Liver (tissue), 7 donors: ENCODE measurements at regions not wholly inside any gene's neighbourhood (a gene's known extent, or its start where the extent isn't known, plus 50 kb on each side); places are given as distances from the start of the nearest gene placed in this dataset.

Experiments used
- DNase-seq: peaks from one replicate; pipeline ENCODE4 v3.0.0-alpha.2; 2017; ENCODE audit warnings: low spot score
- H3K27ac ChIP-seq, 2 donors: one replicate each; pipeline ENCODE4 v1.7.0; 2013; ENCODE audit warnings: inconsistent platforms in 2 of 2, low read length in 2 of 2, control low read depth in 1 of 2, low read depth in 1 of 2, mild to moderate bottlenecking in 1 of 2
- H3K27me3 ChIP-seq, 4 donors: one replicate each; pipeline versions ENCODE4 v1.6.1 to v1.7.0; 2013; ENCODE audit warnings: low read length in 3 of 4, inconsistent platforms in 1 of 4, mild to moderate bottlenecking in 1 of 4, moderate library complexity in 1 of 4; ENCODE audit not compliant: control insufficient read depth in 4 of 4, insufficient read depth in 4 of 4
- H3K36me3 ChIP-seq, 4 donors: one replicate each; pipeline versions ENCODE4 v1.6.1 to v1.7.0; 2013; ENCODE audit warnings: low read length in 3 of 4, mild to moderate bottlenecking in 3 of 4, low read depth in 1 of 4, moderate library complexity in 1 of 4; ENCODE audit not compliant: control insufficient read depth in 4 of 4, insufficient read depth in 3 of 4
- H3K4me1 ChIP-seq, 4 donors: one replicate each; pipeline versions ENCODE4 v1.6.1 to v1.7.0; 2013; ENCODE audit warnings: low read length in 3 of 4, mild to moderate bottlenecking in 3 of 4, moderate library complexity in 1 of 4; ENCODE audit not compliant: control insufficient read depth in 4 of 4, insufficient read depth in 4 of 4
- H3K4me3 ChIP-seq, 3 donors: one replicate each; pipeline versions ENCODE4 v1.6.1 to v1.7.0; 2013; ENCODE audit warnings: low read length in 3 of 3, control low read depth in 1 of 3, low read depth in 1 of 3, mild to moderate bottlenecking in 1 of 3
- H3K9ac ChIP-seq, 2 donors: one replicate each; pipeline ENCODE4 v1.7.0; 2013; ENCODE audit warnings: low read length in 2 of 2, mild to moderate bottlenecking in 2 of 2, moderate library complexity in 2 of 2, control low read depth in 1 of 2, low read depth in 1 of 2
- H3K9me3 ChIP-seq, 4 donors: one replicate each; pipeline versions ENCODE4 v1.6.1 to v1.7.0; 2013; ENCODE audit warnings: low read length in 3 of 4; ENCODE audit not compliant: control insufficient read depth in 4 of 4
- EGR1 ChIP-seq, 2 donors: IDR thresholded peaks; 2 replicates each; pipeline ENCODE4 v1.6.1; 2016 to 2018; ENCODE audit warnings: antibody characterized with exemption in 2 of 2, low read depth in 2 of 2
- FOXA1 ChIP-seq: IDR thresholded peaks from 2 replicates; pipeline ENCODE4 v1.6.1; 2016; ENCODE audit warnings: antibody characterized with exemption
- FOXA2 ChIP-seq: IDR thresholded peaks from 2 replicates; pipeline ENCODE4 v1.6.1; 2016; ENCODE audit warnings: antibody characterized with exemption
- GABPA ChIP-seq, 2 donors: IDR thresholded peaks in 1 of 2; conservative IDR thresholded peaks in 1 of 2; 2 replicates each; pipeline ENCODE4 v1.6.1; 2016; ENCODE audit warnings: antibody characterized with exemption in 2 of 2, mild to moderate bottlenecking in 1 of 2, moderate library complexity in 1 of 2
- JUND ChIP-seq, 2 donors: IDR thresholded peaks; 2 replicates each; pipeline ENCODE4 v1.6.1; 2016; ENCODE audit warnings: antibody characterized with exemption in 2 of 2
- NR2F2 ChIP-seq: IDR thresholded peaks from 2 replicates; pipeline ENCODE4 v1.6.1; 2016; ENCODE audit warnings: antibody characterized with exemption
- RAD21 ChIP-seq, 2 donors: IDR thresholded peaks; 2 replicates each; pipeline ENCODE4 v1.6.1; 2016; ENCODE audit warnings: antibody characterized with exemption in 2 of 2, mild to moderate bottlenecking in 2 of 2
- REST ChIP-seq: IDR thresholded peaks from 2 replicates; pipeline ENCODE4 v1.6.1; 2016; ENCODE audit warnings: antibody characterized with exemption, mild to moderate bottlenecking
- RXRA ChIP-seq, 2 donors: IDR thresholded peaks; 2 replicates each; pipeline ENCODE4 v1.6.1; 2017 to 2018; ENCODE audit warnings: antibody characterized with exemption in 2 of 2, mild to moderate bottlenecking in 1 of 2
- SP1 ChIP-seq: IDR thresholded peaks from 2 replicates; pipeline ENCODE4 v1.6.1; 2018; ENCODE audit warnings: antibody characterized with exemption, mild to moderate bottlenecking
- TAF1 ChIP-seq: conservative IDR thresholded peaks from 2 replicates; pipeline ENCODE4 v1.6.1; 2016; ENCODE audit warnings: antibody characterized with exemption, mild to moderate bottlenecking
- YY1 ChIP-seq: IDR thresholded peaks from 2 replicates; pipeline ENCODE4 v1.6.1; 2016; ENCODE audit warnings: antibody characterized with exemption, mild to moderate bottlenecking
- ZBTB33 ChIP-seq: IDR thresholded peaks from 2 replicates; pipeline ENCODE4 v1.6.1; 2016; ENCODE audit warnings: antibody characterized with exemption
- WGBS: extraction: QIAGEN DNeasy Blood & Tissue Kit; methylation state at CpG from one replicate; pipeline ENCODE4 v1.1.7; 2013; 5-methylcytosine and 5-hydroxymethylcytosine counted together
- TF ChIP-seq, protein P1 (sequence below): IDR thresholded peaks from 2 replicates; pipeline ENCODE4 v1.6.1; 2016; ENCODE audit warnings: antibody characterized with exemption
- donor health status: healthy.
- donor health status: healthy.
- donor health status: healthy.
- donor health status: healthy.

DNA sequence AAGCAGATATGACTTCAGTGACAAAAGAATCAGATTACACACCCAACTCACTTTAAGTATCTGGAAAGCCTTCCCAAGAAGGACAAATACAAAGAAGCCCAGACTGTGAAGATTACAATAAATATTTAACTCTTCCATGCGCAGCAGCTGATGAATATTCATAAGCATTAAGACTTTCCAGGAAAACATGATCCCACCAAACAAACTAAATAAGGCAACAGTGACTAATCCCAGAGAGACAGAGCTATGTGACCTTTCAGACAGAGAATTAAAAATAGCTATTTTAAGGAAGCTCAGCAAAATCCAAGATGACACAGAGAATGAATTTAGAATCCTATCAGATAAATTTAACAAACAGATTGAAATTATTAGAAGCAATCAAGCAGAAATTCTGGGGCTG lies 108.2 kb upstream of the UBE2E3 start:
- H3K9ac ChIP-seq, result no peak overlapping the region
- WGBS, result 83% methylated on average over 1 of the region's 1 CpG
- H3K36me3 ChIP-seq, result no peaks in the 10 kb centered on the region
- H3K9me3 ChIP-seq, result no peaks in the 10 kb centered on the region
- H3K27ac ChIP-seq, result no peak overlapping the region
- no peak for DNase-seq
- H3K27me3 ChIP-seq, result no peaks in the 10 kb centered on the region
- H3K4me3 ChIP-seq, result no peak overlapping the region
- H3K4me1 ChIP-seq, result no peaks in the 10 kb centered on the region
- TF ChIP-seq RXRA (IDR thresholded peaks at IDR 0.05), result no peak
- TF ChIP-seq GABPA (IDR thresholded peaks at IDR 0.05 in 1 of 2, conservative IDR thresholded peaks at IDR 0.05 in 1 of 2), result no peak
- no peak for TF ChIP-seq EGR1 (IDR thresholded peaks at IDR 0.05; ENCODE audit: low read depth in 2 of 2)

GRCh38 chr2:180871649-180872048 lies 108.8 kb upstream of the UBE2E3 start:
- H3K36me3 ChIP-seq, result no peaks in the 10 kb centered on the region
- H3K4me1 ChIP-seq, result no peaks in the 10 kb centered on the region
- no peak overlapping the region for H3K9ac ChIP-seq
- no peaks in the 10 kb centered on the region for H3K27me3 ChIP-seq
- H3K4me3 ChIP-seq, result no peak overlapping the region
- 89% methylated on average over 4 of the region's 4 CpGs for WGBS
- DNase-seq, result no peak
- H3K27ac ChIP-seq, result no peak overlapping the region
- no peak for TF ChIP-seq YY1
- TF ChIP-seq NR2F2, result no peak
- TF ChIP-seq ZBTB33, result no peak
- TF ChIP-seq RXRA (IDR thresholded peaks at IDR 0.05), result no peak
- TF ChIP-seq RAD21 (IDR thresholded peaks at IDR 0.05), result no peak
- TF ChIP-seq TAF1, result no peak
- TF ChIP-seq, protein P1, sequence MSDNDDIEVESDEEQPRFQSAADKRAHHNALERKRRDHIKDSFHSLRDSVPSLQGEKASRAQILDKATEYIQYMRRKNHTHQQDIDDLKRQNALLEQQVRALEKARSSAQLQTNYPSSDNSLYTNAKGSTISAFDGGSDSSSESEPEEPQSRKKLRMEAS, result no peak
- TF ChIP-seq FOXA1, result no peak
- no peak for TF ChIP-seq FOXA2
- no peak for TF ChIP-seq SP1
- no peak for TF ChIP-seq REST
- H3K9me3 ChIP-seq, result no peaks in the 10 kb centered on the region

- 88% methylated on average over 2 of the region's 2 CpGs for WGBS
- no peaks in the 10 kb centered on the region for H3K9me3 ChIP-seq
- H3K4me1 ChIP-seq, result no peaks in the 10 kb centered on the region
- TF ChIP-seq JUND (IDR thresholded peaks at IDR 0.05), result no peak
- no peak overlapping the region for H3K9ac ChIP-seq
- H3K27me3 ChIP-seq, result peaks cover 0 to 3% (median 0%) of the 10 kb centered on the region in 4 donors
- DNase-seq, result no peak
- no peak overlapping the region for H3K27ac ChIP-seq
- H3K4me3 ChIP-seq, result no peak overlapping the region
- H3K36me3 ChIP-seq, result no peaks in the 10 kb centered on the region
Measured at GRCh38 chr2:180849851-180850250, 130.6 kb upstream of the UBE2E3 start.
